ENCODE measurements at regions not wholly inside any gene's neighbourhood (a gene's known extent, or its start where the extent isn't known, plus 50 kb on each side); places are given as distances from the start of the nearest gene placed in this dataset.

DNA sequence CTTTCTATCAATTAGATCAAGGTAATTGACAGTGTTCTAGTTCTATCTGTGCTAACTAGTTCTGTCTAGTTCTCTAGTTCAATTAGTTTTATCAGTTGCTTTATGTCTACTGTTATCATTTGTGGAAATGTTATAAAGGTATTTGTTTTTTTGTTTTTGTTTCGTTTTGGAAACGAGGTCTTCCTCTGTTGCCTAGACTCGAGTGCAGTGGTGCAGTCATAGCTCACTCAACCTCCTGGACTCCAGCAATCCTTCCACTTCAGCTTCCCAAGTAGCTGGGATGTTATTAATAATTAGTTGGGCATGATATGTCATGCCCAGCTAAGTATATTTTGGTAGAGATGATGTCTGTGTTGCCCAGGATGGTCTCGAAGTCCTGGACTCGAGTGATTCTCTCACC, 1682.8 kb upstream of the LRRTM1 start:
- H3K27me3 Mint-ChIP-seq (ENCODE audit: low read depth in 2 of 2) = no peaks in the 10 kb centered on the region
- Histone ChIP-seq H3K4me3 (ENCODE audit: low read length) (no peak overlapping the region), H3K27me3 (ENCODE audit: control insufficient read depth, insufficient read depth, low read length) (no peaks in the 10 kb centered on the region), H3K36me3 (ENCODE audit: control insufficient read depth, insufficient read depth, low read length) (no peaks in the 10 kb centered on the region), H3K4me1 (ENCODE audit: control insufficient read depth, insufficient read depth, low read length) (no peaks in the 10 kb centered on the region), H3K27ac (ENCODE audit: low read length) (no peak overlapping the region), H3K9me3 (ENCODE audit: control insufficient read depth, insufficient read depth, low read length) (peaks cover 4% of the 10 kb centered on the region)
- DNase-seq (no peak), ATAC-seq (no peak)
- intact Hi-C loops (cut with micrococcal nuclease) = no loop called here
- H3K4me1 Mint-ChIP-seq = no peaks in the 10 kb centered on the region
- H3K4me3 Mint-ChIP-seq = no peak overlapping the region
- H3K36me3 Mint-ChIP-seq = no peaks in the 10 kb centered on the region
- no CpG with 5 or more reads among the region's 5 CpGs for WGBS (ENCODE audit: insufficient coverage)
- TF ChIP-seq, protein P1, sequence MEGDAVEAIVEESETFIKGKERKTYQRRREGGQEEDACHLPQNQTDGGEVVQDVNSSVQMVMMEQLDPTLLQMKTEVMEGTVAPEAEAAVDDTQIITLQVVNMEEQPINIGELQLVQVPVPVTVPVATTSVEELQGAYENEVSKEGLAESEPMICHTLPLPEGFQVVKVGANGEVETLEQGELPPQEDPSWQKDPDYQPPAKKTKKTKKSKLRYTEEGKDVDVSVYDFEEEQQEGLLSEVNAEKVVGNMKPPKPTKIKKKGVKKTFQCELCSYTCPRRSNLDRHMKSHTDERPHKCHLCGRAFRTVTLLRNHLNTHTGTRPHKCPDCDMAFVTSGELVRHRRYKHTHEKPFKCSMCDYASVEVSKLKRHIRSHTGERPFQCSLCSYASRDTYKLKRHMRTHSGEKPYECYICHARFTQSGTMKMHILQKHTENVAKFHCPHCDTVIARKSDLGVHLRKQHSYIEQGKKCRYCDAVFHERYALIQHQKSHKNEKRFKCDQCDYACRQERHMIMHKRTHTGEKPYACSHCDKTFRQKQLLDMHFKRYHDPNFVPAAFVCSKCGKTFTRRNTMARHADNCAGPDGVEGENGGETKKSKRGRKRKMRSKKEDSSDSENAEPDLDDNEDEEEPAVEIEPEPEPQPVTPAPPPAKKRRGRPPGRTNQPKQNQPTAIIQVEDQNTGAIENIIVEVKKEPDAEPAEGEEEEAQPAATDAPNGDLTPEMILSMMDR (IDR thresholded peaks at IDR 0.05) = no peak
- peaks cover 2 to 6% of the 10 kb centered on the region in 2 donors for H3K9me3 Mint-ChIP-seq
- H3K27ac Mint-ChIP-seq = no peak overlapping the region

DNA sequence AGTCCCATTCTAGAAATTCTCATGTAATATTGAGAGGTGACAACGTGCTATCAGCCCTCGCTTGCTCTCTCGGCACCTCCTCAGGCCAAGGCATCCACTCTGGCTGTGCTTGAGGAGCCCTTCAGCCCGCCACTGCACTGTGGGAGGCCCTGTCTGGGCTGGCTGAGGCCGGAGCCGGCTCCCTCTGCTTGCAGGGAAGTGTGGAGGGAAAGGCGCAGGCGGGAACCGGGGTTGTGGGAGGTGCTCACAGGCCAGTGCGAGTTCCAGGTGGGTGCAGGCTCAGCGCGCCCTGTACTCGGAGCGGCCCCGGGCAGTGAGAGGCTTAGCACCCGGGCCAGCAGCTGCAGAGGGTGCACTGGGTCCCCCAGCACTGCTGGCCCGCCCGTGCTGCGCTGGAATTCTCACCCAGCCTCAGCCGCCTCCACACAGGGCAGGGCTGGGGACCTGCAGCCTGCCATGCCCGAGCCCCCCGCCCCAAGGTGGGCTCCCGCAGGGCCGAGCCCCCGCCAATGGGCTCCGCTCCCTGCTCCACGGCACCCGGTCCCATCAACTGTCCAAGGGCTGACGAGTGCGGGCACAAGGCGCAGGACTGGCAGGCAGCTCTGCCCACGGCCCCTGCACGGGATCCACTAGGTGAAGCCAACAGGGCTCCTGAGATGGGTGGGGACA, 1680.6 kb upstream of the LRRTM1 start:
- 93% methylated on average over 33 of the region's 33 CpGs for WGBS (ENCODE audit: insufficient coverage)
- Histone ChIP-seq H3K9me3 (ENCODE audit: control insufficient read depth, insufficient read depth, low read length) (peaks cover 3% of the 10 kb centered on the region), H3K4me1 (ENCODE audit: control insufficient read depth, insufficient read depth, low read length) (no peaks in the 10 kb centered on the region), H3K27me3 (ENCODE audit: control insufficient read depth, insufficient read depth, low read length) (no peaks in the 10 kb centered on the region), H3K27ac (ENCODE audit: low read length) (no peak overlapping the region), H3K36me3 (ENCODE audit: control insufficient read depth, insufficient read depth, low read length) (no peaks in the 10 kb centered on the region), H3K4me3 (ENCODE audit: low read length) (no peak overlapping the region)
- Mint-ChIP-seq H3K9me3 (peaks cover 2 to 8% of the 10 kb centered on the region in 2 donors), H3K4me3 (no peak overlapping the region), H3K36me3 (no peaks in the 10 kb centered on the region), H3K27ac (no peak overlapping the region), H3K27me3 (ENCODE audit: low read depth in 2 of 2) (no peaks in the 10 kb centered on the region), H3K4me1 (no peaks in the 10 kb centered on the region)
- ATAC-seq (no peak), DNase-seq (no peak)
- intact Hi-C loops (cut with micrococcal nuclease) = no loop called here
- TF ChIP-seq, protein P1 (IDR thresholded peaks at IDR 0.05) = no peak

DNA sequence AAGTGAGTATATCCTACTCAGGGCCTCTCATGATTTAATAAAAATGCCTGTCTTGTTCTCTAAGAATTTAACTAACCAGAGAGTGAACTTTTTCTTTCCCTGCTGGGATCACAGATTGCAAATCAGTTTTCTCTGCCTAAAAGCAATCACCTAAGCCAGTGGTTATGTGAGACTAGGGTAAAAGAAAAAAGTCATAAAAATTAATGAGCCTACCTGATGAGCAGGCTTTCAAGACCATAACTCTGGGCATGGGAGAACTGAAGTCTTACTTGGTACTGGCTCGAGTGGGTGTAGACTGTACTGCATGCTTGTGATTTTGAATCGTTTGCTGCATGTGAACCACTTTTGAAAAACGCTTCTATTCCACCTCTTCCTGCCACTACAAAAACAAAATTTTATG, 1677.0 kb upstream of the LRRTM1 start:
- H3K27me3 ChIP-seq (ENCODE audit: control insufficient read depth, insufficient read depth, low read length) = no peaks in the 10 kb centered on the region
- peaks cover 5% of the 10 kb centered on the region for H3K9me3 ChIP-seq (ENCODE audit: control insufficient read depth, insufficient read depth, low read length)
- Mint-ChIP-seq H3K4me1 (no peaks in the 10 kb centered on the region), H3K36me3 (no peaks in the 10 kb centered on the region), H3K9me3 (peaks cover 2 to 12% of the 10 kb centered on the region in 2 donors), H3K4me3 (no peak overlapping the region), H3K27ac (no peak overlapping the region), H3K27me3 (ENCODE audit: low read depth in 2 of 2) (no peaks in the 10 kb centered on the region)
- H3K4me3 ChIP-seq (ENCODE audit: low read length) = no peak overlapping the region
- DNase-seq (no peak), ATAC-seq (no peak)
- intact Hi-C loops (cut with micrococcal nuclease) = no loop called here
- H3K36me3 ChIP-seq (ENCODE audit: control insufficient read depth, insufficient read depth, low read length) = no peaks in the 10 kb centered on the region
- TF ChIP-seq, protein P1 (IDR thresholded peaks at IDR 0.05) = no peak
- 84% methylated on average over 3 of the region's 3 CpGs for WGBS (ENCODE audit: insufficient coverage)
- no peaks in the 10 kb centered on the region for H3K4me1 ChIP-seq (ENCODE audit: control insufficient read depth, insufficient read depth, low read length)
- H3K27ac ChIP-seq (ENCODE audit: low read length) = no peak overlapping the region

DNA sequence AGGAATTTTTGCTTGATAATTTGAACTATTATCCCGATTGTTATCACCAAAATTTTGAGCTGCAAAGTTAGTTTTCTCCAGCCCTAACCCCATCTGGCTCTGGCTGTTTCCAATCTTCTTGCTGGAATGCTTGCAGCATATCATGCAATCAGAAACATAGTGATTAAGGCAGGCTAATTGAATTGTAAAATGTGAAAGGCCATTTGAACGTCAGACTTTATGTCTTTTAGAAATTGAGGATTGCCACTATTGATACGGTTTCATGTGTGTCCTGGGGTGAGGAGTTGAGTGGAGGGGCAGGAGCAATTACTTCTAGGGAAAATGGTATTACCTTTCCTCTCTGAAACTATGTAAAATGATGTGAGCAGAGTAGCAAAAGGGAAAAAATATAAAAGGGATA, 1674.5 kb upstream of the LRRTM1 start:
- Mint-ChIP-seq H3K27ac (no peak overlapping the region), H3K9me3 (peaks cover 5 to 16% of the 10 kb centered on the region in 2 donors), H3K27me3 (ENCODE audit: low read depth in 2 of 2) (no peaks in the 10 kb centered on the region), H3K36me3 (no peaks in the 10 kb centered on the region), H3K4me3 (no peak overlapping the region), H3K4me1 (no peaks in the 10 kb centered on the region)
- Histone ChIP-seq H3K9me3 (ENCODE audit: control insufficient read depth, insufficient read depth, low read length) (peaks cover 5% of the 10 kb centered on the region), H3K27ac (ENCODE audit: low read length) (no peak overlapping the region), H3K36me3 (ENCODE audit: control insufficient read depth, insufficient read depth, low read length) (no peaks in the 10 kb centered on the region), H3K27me3 (ENCODE audit: control insufficient read depth, insufficient read depth, low read length) (no peaks in the 10 kb centered on the region), H3K4me1 (ENCODE audit: control insufficient read depth, insufficient read depth, low read length) (no peaks in the 10 kb centered on the region), H3K4me3 (ENCODE audit: low read length) (no peak overlapping the region)
- WGBS (ENCODE audit: insufficient coverage) = 77% methylated on average over 3 of the region's 3 CpGs
- ATAC-seq (no peak), DNase-seq (no peak)
- intact Hi-C loops (cut with micrococcal nuclease) = no loop called here
- TF ChIP-seq, protein P1 (IDR thresholded peaks at IDR 0.05) = no peak

Measured in natural killer cell (primary cell).